Stimulated activated memory B cell treated with anti-CD40 and anti-IgM and Interleukin-4, amounts not matched to agents 10 μg/mL and 1 μg/mL and 100 μg/mL, for 72 hours (primary cell): ENCODE measurements at regions not wholly inside any gene's neighbourhood (a gene's known extent, or its start where the extent isn't known, plus 50 kb on each side); places are given as distances from the start of the nearest gene placed in this dataset.

ENCODE experiments used
- ATAC-seq: fragments of 150-1000 bp; cut with Tn5 transposase; 2 replicates; pipeline ENCODE4 v1.10.0; 2021
- H3K27ac Mint-ChIP-seq: one replicate; pipeline ENCODE4 v1.8.0; 2022; ENCODE audit warnings: mild to moderate bottlenecking, mixed read lengths
- H3K27me3 Mint-ChIP-seq: one replicate; pipeline ENCODE4 v1.8.0; 2022; ENCODE audit warnings: mixed read lengths
- H3K36me3 Mint-ChIP-seq: one replicate; pipeline ENCODE4 v1.8.0; 2022; ENCODE audit warnings: mixed read lengths
- H3K4me1 Mint-ChIP-seq: one replicate; pipeline ENCODE4 v1.8.0; 2022; ENCODE audit warnings: mixed read lengths
- H3K4me3 Mint-ChIP-seq: one replicate; pipeline ENCODE4 v1.8.0; 2022; ENCODE audit warnings: mild to moderate bottlenecking, moderate library complexity, mixed read lengths
- H3K9me3 Mint-ChIP-seq: one replicate; pipeline ENCODE4 v1.8.0; 2022; ENCODE audit warnings: mixed read lengths

GRCh38 chr13:80284290-80284689 is 56.6 kb downstream of the SPRY2 start:
- Mint-ChIP-seq H3K27ac (no peak overlapping the region), H3K27me3 (no peaks in the 10 kb centered on the region), H3K4me1 (no peaks in the 10 kb centered on the region), H3K36me3 (no peaks in the 10 kb centered on the region), H3K4me3 (no peak overlapping the region), H3K9me3 (peaks cover 3% of the 10 kb centered on the region)
- no peak for ATAC-seq

GRCh38 chr13:80278706-80279105 is 62.2 kb downstream of the SPRY2 start:
- Mint-ChIP-seq H3K9me3 (peaks cover 3% of the 10 kb centered on the region), H3K27ac (no peak overlapping the region), H3K4me3 (no peak overlapping the region), H3K36me3 (no peaks in the 10 kb centered on the region), H3K4me1 (no peaks in the 10 kb centered on the region), H3K27me3 (no peaks in the 10 kb centered on the region)
- no peak for ATAC-seq

GRCh38 chr13:80276371-80277289 is 64.3 kb downstream of the SPRY2 start:
- no peaks in the 10 kb centered on the region for H3K4me1 Mint-ChIP-seq
- H3K4me3 Mint-ChIP-seq: no peak overlapping the region
- H3K9me3 Mint-ChIP-seq: no peaks in the 10 kb centered on the region
- ATAC-seq: no peak
- H3K36me3 Mint-ChIP-seq: no peaks in the 10 kb centered on the region
- H3K27me3 Mint-ChIP-seq: no peaks in the 10 kb centered on the region
- no peak overlapping the region for H3K27ac Mint-ChIP-seq

- ATAC-seq: no peak
- Mint-ChIP-seq H3K9me3 (no peaks in the 10 kb centered on the region), H3K27ac (no peak overlapping the region), H3K4me3 (no peak overlapping the region), H3K36me3 (no peaks in the 10 kb centered on the region), H3K27me3 (no peaks in the 10 kb centered on the region), H3K4me1 (no peaks in the 10 kb centered on the region)
These were observed 66.3 kb downstream of the SPRY2 start for GRCh38 chr13:80274643-80275042.

- H3K9me3 Mint-ChIP-seq: no peaks in the 10 kb centered on the region
- no peak overlapping the region for H3K4me3 Mint-ChIP-seq
- ATAC-seq: no peak
- no peak overlapping the region for H3K27ac Mint-ChIP-seq
- H3K4me1 Mint-ChIP-seq: no peaks in the 10 kb centered on the region
- H3K27me3 Mint-ChIP-seq: no peaks in the 10 kb centered on the region
- no peaks in the 10 kb centered on the region for H3K36me3 Mint-ChIP-seq
These were observed 67.2 kb downstream of the SPRY2 start for GRCh38 chr13:80273718-80274117.

- peaks cover 9% of the 10 kb centered on the region for H3K9me3 Mint-ChIP-seq
- no peaks in the 10 kb centered on the region for H3K4me1 Mint-ChIP-seq
- H3K27me3 Mint-ChIP-seq: no peaks in the 10 kb centered on the region
- H3K27ac Mint-ChIP-seq: no peak overlapping the region
- ATAC-seq: no peak
- peaks cover 5% of the 10 kb centered on the region for H3K36me3 Mint-ChIP-seq
- H3K4me3 Mint-ChIP-seq: no peak overlapping the region
These were observed 75.6 kb downstream of the SPRY2 start for GRCh38 chr13:80265348-80265747.

- ATAC-seq: no peak
- Mint-ChIP-seq H3K27me3 (no peaks in the 10 kb centered on the region), H3K9me3 (peaks cover 9% of the 10 kb centered on the region), H3K27ac (no peak overlapping the region), H3K4me1 (no peaks in the 10 kb centered on the region), H3K36me3 (peaks cover 5% of the 10 kb centered on the region), H3K4me3 (no peak overlapping the region)
These were observed 77.0 kb downstream of the SPRY2 start for GRCh38 chr13:80263745-80264513.

- H3K27ac Mint-ChIP-seq: no peak overlapping the region
- ATAC-seq: no peak
- H3K9me3 Mint-ChIP-seq: peaks cover 9% of the 10 kb centered on the region
- H3K4me1 Mint-ChIP-seq: no peaks in the 10 kb centered on the region
- no peaks in the 10 kb centered on the region for H3K27me3 Mint-ChIP-seq
- H3K36me3 Mint-ChIP-seq: peaks cover 5% of the 10 kb centered on the region
- no peak overlapping the region for H3K4me3 Mint-ChIP-seq
These were observed 78.8 kb downstream of the SPRY2 start for GRCh38 chr13:80262051-80262695.

GRCh38 chr13:80259159-80259558 is 81.8 kb downstream of the SPRY2 start:
- H3K4me3 Mint-ChIP-seq: no peak overlapping the region
- H3K36me3 Mint-ChIP-seq: peaks cover 4% of the 10 kb centered on the region
- H3K9me3 Mint-ChIP-seq: peaks cover 6% of the 10 kb centered on the region
- H3K27ac Mint-ChIP-seq: no peak overlapping the region
- peaks cover 8% of the 10 kb centered on the region for H3K27me3 Mint-ChIP-seq
- no peaks in the 10 kb centered on the region for H3K4me1 Mint-ChIP-seq
- ATAC-seq: no peak

- ATAC-seq: no peak
- Mint-ChIP-seq H3K27ac (no peak overlapping the region), H3K27me3 (peaks cover 8% of the 10 kb centered on the region), H3K4me3 (no peak overlapping the region), H3K4me1 (no peaks in the 10 kb centered on the region), H3K9me3 (no peaks in the 10 kb centered on the region), H3K36me3 (no peaks in the 10 kb centered on the region)
These were observed 84.5 kb downstream of the SPRY2 start for GRCh38 chr13:80256352-80256932.

GRCh38 chr13:80255946-80256345 is 85.0 kb downstream of the SPRY2 start:
- Mint-ChIP-seq H3K9me3 (no peaks in the 10 kb centered on the region), H3K4me3 (no peak overlapping the region), H3K4me1 (no peaks in the 10 kb centered on the region)

GRCh38 chr13:80251403-80251802 is 89.5 kb downstream of the SPRY2 start:
- no peak overlapping the region for H3K4me3 Mint-ChIP-seq
- H3K27ac Mint-ChIP-seq: no peak overlapping the region
- H3K27me3 Mint-ChIP-seq: peaks cover 8% of the 10 kb centered on the region
- no peak for ATAC-seq
- no peaks in the 10 kb centered on the region for H3K36me3 Mint-ChIP-seq
- no peaks in the 10 kb centered on the region for H3K9me3 Mint-ChIP-seq
- no peaks in the 10 kb centered on the region for H3K4me1 Mint-ChIP-seq

More at GRCh38 chr13:80255946-80256345, 85.0 kb downstream of the SPRY2 start:
- H3K27ac Mint-ChIP-seq: no peak overlapping the region
- no peak for ATAC-seq
- no peaks in the 10 kb centered on the region for H3K36me3 Mint-ChIP-seq
- peaks cover 8% of the 10 kb centered on the region for H3K27me3 Mint-ChIP-seq

- no peaks in the 10 kb centered on the region for H3K9me3 Mint-ChIP-seq
- no peaks in the 10 kb centered on the region for H3K27me3 Mint-ChIP-seq
- ATAC-seq: no peak
- no peak overlapping the region for H3K27ac Mint-ChIP-seq
- no peaks in the 10 kb centered on the region for H3K4me1 Mint-ChIP-seq
- H3K36me3 Mint-ChIP-seq: no peaks in the 10 kb centered on the region
- no peak overlapping the region for H3K4me3 Mint-ChIP-seq
These were observed 90.6 kb downstream of the SPRY2 start for GRCh38 chr13:80250213-80250810.

- no peaks in the 10 kb centered on the region for H3K27me3 Mint-ChIP-seq
- no peaks in the 10 kb centered on the region for H3K4me1 Mint-ChIP-seq
These were observed 91.3 kb downstream of the SPRY2 start for GRCh38 chr13:80249516-80250212.

More at GRCh38 chr13:80249516-80250212, 91.3 kb downstream of the SPRY2 start:
- no peak for ATAC-seq
- Mint-ChIP-seq H3K9me3 (no peaks in the 10 kb centered on the region), H3K27ac (no peak overlapping the region), H3K4me3 (no peak overlapping the region), H3K36me3 (no peaks in the 10 kb centered on the region)
